NCI-H748 (cell line): ENCODE measurements at regions not wholly inside any gene's neighbourhood (a gene's known extent, or its start where the extent isn't known, plus 50 kb on each side); places are given as distances from the start of the nearest gene placed in this dataset.
A peak's percentile ranks its signal among the peaks of the same experiment; 100 is the strongest.

ENCODE experiments used
- DNase-seq: peaks from one replicate; lab custom pipeline; 2025; ENCODE audit not compliant: unreplicated experiment; lab: John Stamatoyannopoulos, UW

DNA sequence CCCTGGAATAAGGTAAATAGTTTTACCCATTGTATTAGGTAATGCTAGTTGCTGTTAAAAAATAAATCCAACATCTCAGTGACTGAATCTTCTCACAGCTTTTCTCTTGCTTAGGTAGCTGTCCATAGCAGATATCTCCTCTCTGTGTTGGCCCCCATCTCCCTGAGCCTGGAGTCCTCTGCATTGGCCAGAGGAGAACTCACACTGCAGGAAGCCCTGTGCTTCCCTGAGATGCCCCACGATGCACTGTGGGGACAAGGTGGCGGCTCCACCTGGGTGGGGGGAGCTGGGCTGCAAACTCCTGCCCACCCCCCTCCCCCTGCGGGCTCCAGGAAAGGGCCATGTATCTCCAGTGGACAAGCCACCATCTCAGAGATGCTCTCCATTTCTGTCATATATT is 80.4 kb upstream of the SALL3 start:
- no peak for DNase-seq

DNA sequence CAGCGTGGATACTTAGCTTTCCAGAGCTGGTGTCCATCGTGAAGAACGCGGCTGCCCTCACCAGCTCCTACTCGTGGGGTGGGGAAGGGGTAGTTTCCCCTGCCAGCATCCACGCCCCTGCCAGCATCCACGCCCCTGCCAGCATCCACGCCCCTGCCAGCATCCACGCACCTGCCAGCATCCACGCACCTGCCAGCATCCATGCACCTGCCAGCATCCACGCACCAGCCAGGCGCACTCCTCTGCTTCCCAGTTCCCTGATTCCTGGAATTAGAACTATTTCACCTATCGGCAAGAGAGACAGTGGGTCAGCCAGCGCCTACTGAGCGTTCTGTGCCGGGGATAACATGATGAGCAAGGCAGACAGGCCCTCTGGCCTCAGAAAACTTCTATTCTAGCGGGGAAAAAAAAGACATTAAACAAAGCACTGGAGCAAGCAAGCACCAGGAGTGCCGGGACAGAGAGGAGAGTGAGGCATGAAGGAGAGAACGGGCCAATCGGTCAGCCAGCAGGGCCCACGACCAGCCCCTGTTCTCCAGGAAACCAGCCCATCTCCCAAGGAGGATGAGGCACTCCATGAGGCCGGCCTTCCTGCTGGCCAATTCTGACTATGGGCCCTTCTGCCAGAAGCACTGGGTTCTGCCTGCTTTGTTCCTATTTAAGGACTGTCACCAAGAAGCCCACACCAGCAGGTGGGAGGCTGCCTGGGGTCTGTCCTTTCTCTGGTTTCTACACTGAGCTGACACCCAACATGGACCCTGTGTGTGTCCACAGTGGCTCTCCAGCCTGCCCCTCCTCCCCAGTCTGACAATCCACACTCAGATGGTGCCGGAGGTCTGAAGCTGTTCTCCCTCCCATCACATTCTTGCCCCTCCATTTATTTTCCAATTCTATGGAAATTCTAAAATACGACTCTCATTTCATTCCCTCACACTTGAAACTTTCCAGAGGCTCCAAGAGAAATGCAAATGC is 78.4 kb upstream of the SALL3 start:
- DNase-seq: peak; percentile 30

DNA sequence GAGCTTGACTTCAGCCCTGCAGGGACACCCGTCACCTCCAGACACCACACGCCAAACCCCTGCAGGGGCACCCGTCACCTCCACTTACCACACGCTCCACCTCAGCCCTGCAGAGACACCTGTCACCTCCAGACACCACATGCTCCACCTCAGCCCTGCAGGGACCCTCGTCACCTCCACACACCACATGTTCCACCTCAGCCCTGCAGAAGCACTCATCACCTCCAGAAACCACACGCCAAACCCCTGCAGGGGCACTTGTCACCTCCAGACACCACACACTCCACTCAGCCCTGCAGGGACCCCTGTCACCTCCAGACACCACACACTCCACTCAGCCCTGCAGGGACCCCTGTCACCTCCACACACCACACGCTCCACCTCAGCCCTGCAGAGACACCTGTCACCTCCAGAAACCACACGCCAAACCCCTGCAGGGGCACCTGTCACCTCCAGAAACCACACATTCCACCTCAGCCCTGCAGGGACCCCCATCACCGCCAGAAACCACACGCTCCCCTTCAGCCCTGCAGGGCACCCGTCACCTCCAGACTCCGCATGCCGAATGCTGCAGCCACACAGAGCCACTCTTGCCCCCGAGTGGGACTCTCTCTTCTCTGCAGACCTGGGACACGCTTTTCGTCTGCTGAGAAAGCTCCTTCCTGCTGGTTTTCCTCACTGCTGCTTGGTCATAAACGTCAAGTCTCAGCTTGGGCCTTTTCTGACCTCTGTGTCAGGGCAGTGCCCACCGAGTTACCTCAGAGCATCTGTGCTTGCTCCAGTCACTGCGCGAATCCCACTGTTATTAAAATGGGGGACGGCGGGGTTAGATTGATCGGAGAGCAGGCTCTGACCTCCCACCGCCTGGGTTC is 77.5 kb upstream of the SALL3 start:
- no peak for DNase-seq

DNA sequence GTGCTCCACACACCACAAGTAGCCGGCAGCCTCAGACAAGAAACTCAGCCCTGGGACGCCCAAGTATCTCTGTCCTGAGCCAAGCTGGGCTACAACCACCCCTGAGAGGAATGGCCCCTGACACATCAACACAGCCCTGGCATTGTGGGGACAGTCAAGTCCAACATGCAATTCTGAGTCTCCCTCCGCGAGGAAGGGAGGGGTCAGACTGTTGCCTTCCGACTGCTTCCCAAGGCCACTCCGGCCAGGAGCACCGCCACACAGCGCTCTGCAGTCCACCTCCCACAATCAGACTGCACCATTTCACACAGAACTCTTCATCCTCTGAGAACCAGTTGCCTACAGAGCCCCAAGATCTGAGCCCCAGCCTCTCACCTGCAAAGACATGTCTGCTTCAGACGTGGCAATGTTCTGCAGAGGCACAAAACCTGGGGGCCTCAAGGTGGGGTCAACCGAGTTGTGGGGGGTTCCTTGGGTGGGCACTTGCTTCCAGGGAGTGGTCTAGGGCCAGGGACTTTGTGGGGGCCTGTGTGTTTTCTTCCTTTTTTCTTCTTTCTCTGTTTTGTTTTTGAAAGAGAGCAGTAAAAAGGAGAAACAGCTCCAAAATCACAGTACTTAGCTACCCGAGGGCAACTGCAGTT is 76.7 kb upstream of the SALL3 start:
- no peak for DNase-seq

DNA sequence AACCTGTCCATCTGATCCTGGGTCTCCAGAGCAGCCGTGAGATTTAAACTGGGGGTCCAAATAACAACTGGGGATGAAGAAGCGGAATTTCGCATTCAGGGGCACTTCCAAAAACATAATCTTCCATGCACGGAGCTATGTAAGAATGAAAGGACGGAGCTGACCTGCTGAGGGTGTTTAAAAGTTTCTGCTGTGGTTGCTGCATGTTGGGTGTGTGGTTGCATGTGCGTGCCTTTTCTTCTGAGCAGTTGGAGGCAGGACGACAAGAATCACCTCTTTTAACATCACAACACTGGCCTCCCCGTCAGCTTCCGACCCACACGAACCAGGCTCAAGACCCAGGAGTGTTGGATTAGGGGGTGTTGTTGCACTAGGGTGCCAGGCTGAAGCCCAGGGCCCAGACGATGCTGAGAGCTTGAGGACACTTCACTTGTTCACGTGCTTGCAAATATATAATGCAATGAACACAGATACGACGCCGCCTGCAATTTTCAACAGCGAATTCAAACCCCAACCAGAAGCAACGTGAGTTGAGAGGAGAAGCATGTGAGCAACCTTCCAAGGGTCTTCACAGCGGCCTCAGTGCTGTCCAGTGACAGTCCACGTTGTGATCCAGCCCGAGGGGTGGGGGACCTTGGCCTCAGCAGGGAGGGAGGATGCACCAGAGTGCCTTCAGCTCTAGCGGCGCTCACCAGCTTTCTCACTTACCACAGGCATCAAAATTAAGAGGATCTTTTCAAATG is 76.0 kb upstream of the SALL3 start:
- DNase-seq: no peak

DNA sequence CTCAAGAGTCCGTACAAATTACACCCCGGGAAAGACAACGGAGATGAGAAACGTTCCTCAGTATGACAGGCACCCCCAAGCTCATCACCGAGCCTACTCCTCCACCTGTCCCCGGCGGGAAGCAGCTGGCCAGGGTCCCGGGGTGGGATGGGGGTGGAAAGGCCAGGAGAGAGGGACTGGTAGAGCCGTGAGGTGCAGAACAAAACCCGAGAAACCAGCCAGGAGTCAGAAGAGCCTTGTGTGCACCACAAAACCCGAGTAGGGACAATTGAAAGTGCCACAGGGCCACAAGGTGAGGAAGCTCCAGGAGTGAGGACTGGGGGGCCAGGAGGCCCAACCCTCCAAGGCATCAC is 75.5 kb upstream of the SALL3 start:
- DNase-seq: no peak

DNA sequence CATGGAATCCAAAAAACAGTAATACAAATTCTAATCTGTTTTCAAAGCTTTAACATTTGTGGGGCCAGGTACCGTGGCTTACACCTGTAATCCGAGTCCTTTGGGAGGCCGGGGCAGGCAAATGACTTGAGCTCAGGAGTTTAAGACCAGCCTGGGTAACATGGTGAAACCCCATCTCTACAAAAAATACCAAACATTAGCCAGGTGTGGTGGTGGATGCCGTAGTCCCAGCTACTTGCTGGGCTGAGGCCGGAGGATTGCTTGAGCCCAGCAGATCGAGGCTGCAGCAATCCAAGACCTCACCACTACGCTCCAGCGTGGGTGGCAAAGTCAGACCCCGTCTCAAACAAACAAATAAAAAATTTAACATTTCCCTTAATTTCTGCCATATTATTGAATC is 74.3 kb upstream of the SALL3 start:
- DNase-seq: no peak

DNA sequence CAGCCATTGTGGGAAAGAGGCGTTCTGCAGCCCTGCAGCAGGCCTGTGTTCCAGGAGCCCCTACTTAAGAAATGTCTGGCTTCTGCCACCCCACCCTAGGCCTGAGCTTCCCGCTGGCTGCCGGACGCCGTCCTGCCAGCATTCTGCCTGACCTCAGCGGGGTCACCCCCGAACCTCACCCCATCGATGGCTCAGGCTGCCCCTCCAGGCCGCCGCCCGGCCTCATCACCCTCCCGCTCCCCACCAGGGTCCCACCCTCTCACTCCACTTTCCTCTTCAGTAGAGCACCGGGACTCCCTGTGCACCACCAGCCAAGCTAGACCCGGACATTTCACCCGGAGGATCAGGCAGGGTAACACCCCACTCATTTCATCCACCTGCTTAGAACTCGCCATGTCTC is 73.6 kb upstream of the SALL3 start:
- DNase-seq: no peak

DNA sequence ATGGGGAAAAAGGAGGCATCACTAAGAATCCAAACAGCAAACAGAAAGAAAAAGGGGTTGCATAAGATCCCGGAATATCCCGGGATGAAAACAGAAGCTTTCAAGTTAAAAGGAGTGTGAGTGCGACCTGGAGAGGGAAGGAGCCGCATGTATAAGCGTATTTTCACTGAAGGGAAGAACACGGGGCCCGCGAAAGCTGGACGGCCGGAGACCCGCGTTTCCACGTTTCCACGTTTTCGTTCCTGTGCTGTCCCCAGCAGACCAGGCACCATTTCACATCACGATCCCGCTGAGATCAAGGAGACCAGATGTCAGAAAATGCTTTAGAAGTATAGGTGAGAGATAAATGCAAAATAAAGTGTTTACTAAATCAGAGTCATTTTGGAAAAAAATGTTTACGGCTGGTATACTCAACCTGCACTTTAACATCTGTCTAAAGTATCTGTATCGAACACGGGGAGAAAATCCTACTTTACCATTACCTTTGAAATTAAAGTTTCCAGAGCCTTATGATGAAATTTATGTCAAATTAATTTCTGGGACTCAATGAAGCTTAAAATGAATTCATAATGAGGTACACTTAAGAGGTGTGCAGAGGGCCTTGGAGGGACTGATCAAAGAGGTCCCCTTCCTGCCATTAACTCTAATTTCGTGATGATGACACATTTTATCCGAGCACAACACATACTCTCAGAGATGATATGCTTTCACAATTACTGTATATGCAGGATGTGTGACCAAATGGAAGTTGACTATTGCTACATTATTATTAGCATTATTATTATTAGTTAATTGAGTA is 71.0 kb upstream of the SALL3 start:
- DNase-seq: no peak

DNA sequence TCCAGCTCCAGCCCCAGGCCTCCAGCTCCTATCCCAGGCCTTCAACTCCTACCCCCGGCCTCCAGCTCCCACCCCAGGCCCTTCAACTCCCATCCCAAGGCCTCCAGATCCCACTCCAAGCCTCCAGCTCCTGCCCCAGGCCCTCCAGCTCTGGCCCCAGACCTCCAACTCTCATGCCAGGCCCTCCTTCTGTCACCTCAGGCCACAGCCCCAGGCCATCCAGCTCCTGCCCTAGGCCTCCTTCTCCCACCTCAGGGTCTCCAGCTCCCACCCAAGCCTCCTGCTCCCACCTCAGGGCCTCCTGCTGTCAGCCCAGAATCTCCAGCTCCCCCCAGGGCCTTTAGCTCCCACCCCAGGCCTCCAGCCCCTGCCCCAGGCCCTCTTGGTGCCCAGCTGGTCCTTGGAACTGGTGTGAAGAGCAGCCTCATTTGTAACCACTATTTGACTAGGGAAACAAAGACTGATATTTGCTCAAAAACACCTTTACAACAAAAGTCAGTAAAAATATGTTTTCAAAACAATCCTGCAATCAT is 67.8 kb upstream of the SALL3 start:
- DNase-seq: no peak

DNA sequence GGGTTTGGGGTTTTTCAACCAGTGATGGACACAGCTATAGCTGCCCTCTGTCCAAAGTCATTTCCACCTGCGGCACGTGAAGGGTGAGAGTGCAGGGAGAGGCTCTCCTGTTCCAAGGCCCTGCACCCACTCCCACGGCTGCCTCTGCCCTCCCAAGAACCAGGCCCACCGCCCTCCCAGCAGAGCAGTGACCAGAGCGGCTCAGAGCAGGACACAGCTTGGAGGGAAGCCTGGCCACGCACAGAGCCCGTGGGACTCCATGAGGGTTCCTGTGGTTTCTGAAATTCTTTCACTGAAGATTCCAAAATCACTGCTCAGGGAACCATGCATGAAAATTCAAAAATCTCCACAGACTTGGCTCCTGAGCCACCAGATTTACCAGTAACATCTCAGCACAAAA is 67.3 kb upstream of the SALL3 start:
- DNase-seq: no peak

DNA sequence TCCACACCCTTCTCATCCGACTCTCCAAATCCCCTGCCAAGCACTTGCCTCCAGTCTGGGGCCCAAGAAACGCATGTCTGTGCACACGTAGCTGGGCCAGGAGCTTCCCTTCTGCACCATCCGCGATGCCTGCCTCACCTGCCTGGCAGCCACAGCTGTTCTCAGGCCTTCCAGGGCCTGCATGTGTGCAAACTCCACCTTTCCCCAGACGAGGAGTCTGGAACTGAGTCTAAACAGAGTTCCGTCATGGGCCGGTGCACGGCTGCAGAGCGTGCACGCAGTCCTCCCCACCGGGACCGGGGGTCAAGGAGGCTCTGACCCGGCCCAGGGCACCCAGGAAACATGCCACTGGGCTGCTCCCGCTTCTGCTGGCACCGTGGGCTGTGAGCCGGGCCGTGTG is 66.8 kb upstream of the SALL3 start:
- DNase-seq: no peak

DNA sequence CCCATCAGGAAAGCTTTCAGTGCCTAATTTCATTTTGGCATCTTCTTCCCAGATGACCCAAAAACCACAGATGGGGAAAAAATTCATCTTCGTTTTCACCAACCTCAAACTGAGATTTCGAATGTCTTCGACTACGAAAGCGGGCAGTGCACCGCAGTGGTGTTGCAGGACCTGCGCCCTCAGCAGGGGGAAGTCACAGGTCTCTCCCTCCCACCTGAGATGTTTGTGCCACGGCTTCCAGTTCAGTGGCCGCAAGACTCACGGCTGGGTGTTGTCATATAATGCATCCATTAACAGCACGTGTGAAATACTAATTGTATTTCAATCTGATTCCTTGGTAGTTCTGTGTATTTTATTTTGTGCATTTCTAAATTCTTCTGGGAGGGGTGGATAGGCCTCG is 66.2 kb upstream of the SALL3 start:
- DNase-seq: no peak

DNA sequence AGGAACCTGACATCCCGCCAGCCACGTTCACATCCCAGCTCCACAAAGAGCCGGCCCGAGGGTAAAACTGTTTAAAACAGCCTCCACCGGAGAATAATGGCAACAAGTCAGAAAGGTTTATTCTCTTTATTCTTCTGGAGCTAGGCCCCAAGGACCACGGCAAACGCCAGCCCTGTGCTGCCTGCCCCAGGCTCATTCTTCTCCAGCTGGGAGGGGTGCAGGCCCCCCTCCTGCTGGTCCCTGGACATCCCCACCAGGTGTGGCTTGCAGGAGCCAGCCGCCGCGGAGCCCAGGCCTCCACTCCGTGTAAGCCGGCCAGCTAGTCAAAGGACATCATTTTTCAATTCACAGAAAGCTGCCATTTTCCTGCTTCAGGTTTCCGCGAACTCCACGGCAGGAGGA is 65.8 kb upstream of the SALL3 start:
- DNase-seq: peak; percentile 61

DNA sequence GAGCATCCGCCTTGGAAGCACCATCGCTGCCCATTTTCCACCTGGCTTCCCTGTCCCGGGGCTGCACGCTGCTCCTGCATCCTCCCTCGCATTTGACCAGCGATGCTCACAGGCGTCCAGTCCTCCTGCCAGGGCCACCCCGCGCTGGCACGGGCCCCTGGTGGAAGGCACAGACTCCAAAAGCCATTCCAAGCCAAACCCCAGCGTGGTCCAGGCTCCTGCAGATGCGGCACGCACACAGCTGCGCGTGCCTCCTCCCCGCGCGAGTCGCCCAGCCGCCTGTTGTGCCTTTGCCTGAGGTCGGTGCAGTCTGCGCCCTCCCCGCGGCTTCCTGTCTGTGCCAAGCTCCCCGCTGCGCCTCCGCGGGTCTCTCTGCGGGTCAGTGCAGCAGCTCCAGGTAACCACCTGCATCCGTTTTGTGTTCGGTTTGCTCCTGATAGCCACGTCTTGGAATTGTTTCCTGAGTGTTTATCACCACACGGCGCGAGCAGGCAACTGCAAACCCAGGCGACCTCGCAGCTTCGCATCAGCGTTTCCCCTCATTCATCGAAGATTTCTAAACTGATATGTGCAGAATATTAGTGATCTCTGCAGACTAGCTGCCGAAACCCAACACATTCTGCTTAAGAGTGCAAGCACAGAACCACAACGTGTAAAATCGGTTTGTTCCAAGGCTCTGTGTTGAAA is 65.2 kb upstream of the SALL3 start:
- peak; percentile 61 for DNase-seq

DNA sequence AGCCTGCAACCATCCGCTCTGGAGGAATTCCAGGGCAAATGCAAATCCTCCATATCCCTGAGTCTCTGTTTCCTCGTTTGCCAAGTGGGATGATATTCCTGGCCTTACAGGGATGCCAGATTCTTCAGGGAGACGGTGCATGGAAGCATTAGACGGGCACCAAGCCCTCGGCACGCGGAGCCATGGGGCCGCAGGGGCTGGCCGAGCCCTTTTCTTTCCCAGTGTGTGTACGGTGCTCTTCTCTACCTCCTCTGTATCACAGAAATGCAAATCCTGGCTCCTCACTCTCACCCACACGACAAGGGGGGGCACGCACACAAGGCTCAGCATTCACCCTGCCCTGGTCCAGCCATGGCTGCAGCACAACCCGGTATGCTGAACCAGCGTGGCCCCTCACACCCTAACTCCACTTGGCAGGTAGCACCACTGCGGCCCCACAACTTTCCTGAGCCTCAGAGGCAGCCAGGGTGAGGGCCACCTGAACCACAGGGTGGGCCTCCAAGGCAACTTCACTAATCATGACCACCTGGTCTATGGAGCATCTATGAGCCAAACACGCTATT is 64.1 kb upstream of the SALL3 start:
- DNase-seq: no peak

DNA sequence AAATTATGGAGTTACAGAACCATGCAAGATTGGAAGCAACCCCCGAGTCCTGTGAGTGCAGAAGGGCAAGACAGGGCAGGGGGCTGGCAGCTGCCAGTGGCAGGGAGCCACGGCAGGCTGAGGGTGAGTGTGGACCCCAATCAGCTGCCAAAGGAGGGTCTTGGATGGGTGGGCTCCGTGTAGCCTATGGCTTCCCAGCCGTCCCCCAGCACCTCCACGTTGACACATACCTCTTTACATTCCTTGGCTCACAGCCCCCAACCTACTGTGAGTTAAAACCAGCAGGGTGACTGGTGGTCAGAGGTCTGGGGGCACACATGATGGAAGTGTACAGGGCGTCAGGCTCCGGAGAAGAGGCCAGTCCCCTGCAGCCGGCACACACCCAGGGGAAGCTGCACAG is 60.9 kb upstream of the SALL3 start:
- DNase-seq: no peak

DNA sequence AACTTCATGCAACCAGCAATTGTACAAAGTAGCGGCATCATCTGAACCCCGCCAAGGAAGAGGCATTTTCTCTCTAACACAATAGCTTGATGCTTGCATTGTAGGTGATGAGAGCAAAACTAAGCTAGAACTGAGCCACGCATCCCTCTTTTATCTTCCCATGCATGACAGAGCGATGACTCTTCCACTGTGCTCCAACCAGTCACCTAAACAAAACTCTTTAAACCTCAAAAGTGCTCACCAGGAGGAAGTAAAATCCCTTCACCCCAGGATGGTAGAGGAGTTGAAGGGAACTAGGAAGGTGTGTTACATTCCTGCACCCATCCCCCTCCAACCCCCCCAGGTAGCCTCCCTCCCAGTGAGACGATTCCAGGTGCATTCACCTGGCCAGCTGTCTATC is 59.7 kb upstream of the SALL3 start:
- no peak for DNase-seq
